Vagina (tissue), 2 donors: ENCODE measurements at regions not wholly inside any gene's neighbourhood (a gene's known extent, or its start where the extent isn't known, plus 50 kb on each side); places are given as distances from the start of the nearest gene placed in this dataset.

Experiments used
- POLR2A ChIP-seq, 2 donors: fragments of 450-650 bp; IDR thresholded peaks; one replicate each; pipeline ENCODE4 v1.6.1; 2017; ENCODE audit warnings: antibody characterized with exemption in 2 of 2, mild to moderate bottlenecking in 2 of 2, moderate library complexity in 2 of 2
- POLR2AphosphoS5 ChIP-seq, 2 donors: sonication (generic); formaldehyde crosslinking; IDR thresholded peaks; one replicate each; pipeline ENCODE4 v1.9.0; 2017; ENCODE audit warnings: antibody characterized with exemption in 2 of 2, mild to moderate bottlenecking in 2 of 2, low read depth in 1 of 2; ENCODE audit not compliant: insufficient read depth in 1 of 2
- TF ChIP-seq, protein P1 (sequence below), 3 experiments: fragments of 450-650 bp in 2 of 3; fragments of 200-600 bp in 1 of 3; sonication (generic) in 1 of 3; IDR thresholded peaks; one replicate each; pipeline ENCODE4 v1.5.1; 2017 to 2019; ENCODE audit warnings: antibody characterized with exemption in 3 of 3, mild to moderate bottlenecking in 2 of 3, moderate library complexity in 2 of 3

DNA sequence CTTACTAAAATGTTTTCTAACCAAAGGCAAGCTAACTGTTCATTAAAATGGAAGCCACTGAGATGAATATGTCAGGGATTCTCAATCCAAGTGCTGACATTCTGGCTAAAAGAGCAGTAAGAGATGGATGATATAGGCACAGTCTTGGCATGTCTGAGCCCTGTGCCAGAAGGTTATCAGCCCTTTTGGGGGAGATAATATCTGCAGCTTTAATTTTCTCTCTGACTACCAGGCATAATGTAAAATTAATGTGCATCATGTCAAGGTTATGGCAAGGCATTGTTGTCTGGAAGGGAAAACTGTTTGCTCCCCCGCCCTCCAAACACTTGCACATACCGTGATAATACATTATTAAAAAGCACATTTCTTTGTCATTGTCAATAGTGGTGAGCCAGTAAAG is 609.8 kb downstream of the ZNF608 start:
- TF ChIP-seq, protein P1, sequence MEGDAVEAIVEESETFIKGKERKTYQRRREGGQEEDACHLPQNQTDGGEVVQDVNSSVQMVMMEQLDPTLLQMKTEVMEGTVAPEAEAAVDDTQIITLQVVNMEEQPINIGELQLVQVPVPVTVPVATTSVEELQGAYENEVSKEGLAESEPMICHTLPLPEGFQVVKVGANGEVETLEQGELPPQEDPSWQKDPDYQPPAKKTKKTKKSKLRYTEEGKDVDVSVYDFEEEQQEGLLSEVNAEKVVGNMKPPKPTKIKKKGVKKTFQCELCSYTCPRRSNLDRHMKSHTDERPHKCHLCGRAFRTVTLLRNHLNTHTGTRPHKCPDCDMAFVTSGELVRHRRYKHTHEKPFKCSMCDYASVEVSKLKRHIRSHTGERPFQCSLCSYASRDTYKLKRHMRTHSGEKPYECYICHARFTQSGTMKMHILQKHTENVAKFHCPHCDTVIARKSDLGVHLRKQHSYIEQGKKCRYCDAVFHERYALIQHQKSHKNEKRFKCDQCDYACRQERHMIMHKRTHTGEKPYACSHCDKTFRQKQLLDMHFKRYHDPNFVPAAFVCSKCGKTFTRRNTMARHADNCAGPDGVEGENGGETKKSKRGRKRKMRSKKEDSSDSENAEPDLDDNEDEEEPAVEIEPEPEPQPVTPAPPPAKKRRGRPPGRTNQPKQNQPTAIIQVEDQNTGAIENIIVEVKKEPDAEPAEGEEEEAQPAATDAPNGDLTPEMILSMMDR (IDR thresholded peaks at IDR 0.05), result no peak
- TF ChIP-seq POLR2AphosphoS5 (IDR thresholded peaks at IDR 0.05; ENCODE audit: insufficient read depth in 1 of 2, low read depth in 1 of 2), result no peak
- no peak for TF ChIP-seq POLR2A (IDR thresholded peaks at IDR 0.05)
